Tibial nerve (tissue), 4 donors: ENCODE measurements at regions not wholly inside any gene's neighbourhood (a gene's known extent, or its start where the extent isn't known, plus 50 kb on each side); places are given as distances from the start of the nearest gene placed in this dataset.

Experiments used
- DNase-seq, 2 donors: peaks; one replicate each; pipeline ENCODE4 v3.0.0-alpha.2; 2019; ENCODE audit warnings: low spot score in 2 of 2
- H3K27ac ChIP-seq, 4 donors: fragments of 200-600 bp; sonication (generic) in 3 of 4; one replicate each; pipeline ENCODE4 v1.5.1; 2017 to 2019; ENCODE audit warnings: mild to moderate bottlenecking in 1 of 4
- H3K27me3 ChIP-seq, 2 donors: fragments of 200-600 bp; sonication (generic) in 1 of 2; one replicate each; pipeline versions ENCODE4 v1.5.1 to v1.6.0; 2017 to 2019
- H3K36me3 ChIP-seq, 3 donors: fragments of 200-600 bp; sonication (generic); one replicate each; pipeline ENCODE4 v1.5.1; 2018 to 2019
- H3K4me1 ChIP-seq, 4 donors: fragments of 200-600 bp; sonication (generic) in 3 of 4; one replicate each; pipeline ENCODE4 v1.5.1; 2017 to 2019
- H3K4me3 ChIP-seq, 4 donors: fragments of 200-600 bp; sonication (generic) in 3 of 4; one replicate each; pipeline ENCODE4 v1.5.1; 2017 to 2019; ENCODE audit warnings: mild to moderate bottlenecking in 1 of 4, moderate library complexity in 1 of 4
- H3K9me3 ChIP-seq, 4 donors: fragments of 200-600 bp; sonication (generic) in 3 of 4; one replicate each; pipeline ENCODE4 v1.5.1; 2017 to 2019
- CTCF ChIP-seq, 5 experiments: fragments of 200-600 bp in 3 of 5; fragments of 450-650 bp in 2 of 5; sonication (generic) in 3 of 5; IDR thresholded peaks; one replicate each; pipeline ENCODE4 v1.5.1; 2016 to 2019; ENCODE audit warnings: antibody characterized with exemption in 5 of 5, mild to moderate bottlenecking in 3 of 5, moderate library complexity in 2 of 5
- EP300 ChIP-seq, 2 donors: sonication (generic); formaldehyde crosslinking; IDR thresholded peaks; one replicate each; pipeline ENCODE4 v1.6.1; 2017; ENCODE audit warnings: antibody characterized with exemption in 2 of 2, mild to moderate bottlenecking in 1 of 2
- POLR2A ChIP-seq, 2 donors: fragments of 450-650 bp; IDR thresholded peaks; one replicate each; pipeline ENCODE4 v1.6.1; 2017; ENCODE audit warnings: antibody characterized with exemption in 2 of 2, mild to moderate bottlenecking in 2 of 2, moderate library complexity in 2 of 2
- WGBS, 2 donors: methylation state at CpG; one replicate each; pipeline ENCODE4 v1.1.5; 2018; 5-methylcytosine and 5-hydroxymethylcytosine counted together

DNA sequence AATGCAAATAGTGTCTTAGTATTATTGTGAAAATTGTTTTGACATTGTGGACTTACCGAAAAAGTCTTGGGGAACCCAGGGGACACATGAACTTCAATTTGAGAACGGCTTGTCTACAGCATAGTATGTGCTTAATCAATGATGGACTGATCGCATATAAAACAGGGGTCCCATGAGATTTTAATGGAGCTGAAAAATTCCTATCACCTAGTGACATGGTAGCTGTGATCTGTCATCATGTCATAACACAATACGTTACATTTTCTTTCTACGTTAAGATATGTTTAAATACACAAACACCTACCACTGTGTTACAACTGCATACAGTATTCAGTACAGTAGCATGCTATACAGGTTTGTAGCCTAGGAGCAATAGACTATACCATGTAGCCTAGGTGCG lies 153.3 kb upstream of the FOXD3 start:
- Histone ChIP-seq H3K36me3 (no peaks in the 10 kb centered on the region), H3K4me1 (no peaks in the 10 kb centered on the region), H3K27me3 (no peaks in the 10 kb centered on the region), H3K9me3 (no peaks in the 10 kb centered on the region), H3K27ac (no peak overlapping the region), H3K4me3 (no peak overlapping the region)
- 73 to 79% methylated on average over 6 of the region's 6 CpGs for WGBS, 2 donors
- no peak for TF ChIP-seq CTCF (IDR thresholded peaks at IDR 0.05)
- TF ChIP-seq EP300 (IDR thresholded peaks at IDR 0.05), result no peak
- TF ChIP-seq POLR2A (IDR thresholded peaks at IDR 0.05), result no peak
- no peak for DNase-seq

GRCh38 chr1:63173161-63173560 lies 149.2 kb upstream of the FOXD3 start:
- WGBS, 2 donors, result 65 to 92% methylated on average over 1 of the region's 1 CpG
- Histone ChIP-seq H3K36me3 (no peaks in the 10 kb centered on the region), H3K9me3 (peaks cover 0 to 2% (median 0%) of the 10 kb centered on the region in 4 donors), H3K27me3 (no peaks in the 10 kb centered on the region), H3K4me3 (no peak overlapping the region), H3K4me1 (no peaks in the 10 kb centered on the region), H3K27ac (no peak overlapping the region)
- DNase-seq, result no peak
- no peak for TF ChIP-seq CTCF (IDR thresholded peaks at IDR 0.05)
- no peak for TF ChIP-seq EP300 (IDR thresholded peaks at IDR 0.05)
- TF ChIP-seq POLR2A (IDR thresholded peaks at IDR 0.05), result no peak

GRCh38 chr1:63189677-63190076 lies 132.7 kb upstream of the FOXD3 start:
- H3K36me3 ChIP-seq, result no peaks in the 10 kb centered on the region
- 8 to 19% methylated on average over 1 of the region's 1 CpG for WGBS, 2 donors
- DNase-seq, result no peak

GRCh38 chr1:63190171-63190570 lies 132.2 kb upstream of the FOXD3 start:
- no peaks in the 10 kb centered on the region for H3K27me3 ChIP-seq
- no peak for DNase-seq
- no peak overlapping the region for H3K4me3 ChIP-seq
- H3K27ac ChIP-seq, result no peak overlapping the region
- WGBS, 2 donors, result 50 to 56% methylated on average over 2 of the region's 2 CpGs
- TF ChIP-seq POLR2A (IDR thresholded peaks at IDR 0.05), result no peak
- TF ChIP-seq CTCF (IDR thresholded peaks at IDR 0.05), result no peak
- no peaks in the 10 kb centered on the region for H3K36me3 ChIP-seq
- H3K9me3 ChIP-seq, result no peaks in the 10 kb centered on the region
- no peaks in the 10 kb centered on the region for H3K4me1 ChIP-seq

More at GRCh38 chr1:63189677-63190076, 132.7 kb upstream of the FOXD3 start:
- H3K27me3 ChIP-seq, result no peaks in the 10 kb centered on the region
- H3K9me3 ChIP-seq, result no peaks in the 10 kb centered on the region
- no peak for TF ChIP-seq EP300 (IDR thresholded peaks at IDR 0.05)
- H3K4me1 ChIP-seq, result no peaks in the 10 kb centered on the region
- no peak overlapping the region for H3K27ac ChIP-seq
- no peak overlapping the region for H3K4me3 ChIP-seq

- TF ChIP-seq EP300 (IDR thresholded peaks at IDR 0.05), result no peak
- no peak for TF ChIP-seq POLR2A (IDR thresholded peaks at IDR 0.05)
- TF ChIP-seq CTCF (IDR thresholded peaks at IDR 0.05), result no peak
- H3K27me3 ChIP-seq, result no peaks in the 10 kb centered on the region
- no peaks in the 10 kb centered on the region for H3K9me3 ChIP-seq
- peak overlapping the region in 1 of 4 donors; percentile 53 for H3K27ac ChIP-seq
- no peaks in the 10 kb centered on the region for H3K36me3 ChIP-seq
- peaks cover 0 to 14% (median 0%) of the 10 kb centered on the region in 4 donors for H3K4me1 ChIP-seq
- DNase-seq, result no peak
- WGBS, 2 donors, result 27% methylated on average over 7 of the region's 7 CpGs
- no peak overlapping the region for H3K4me3 ChIP-seq
Observed at GRCh38 chr1:63198871-63199394, 123.4 kb upstream of the FOXD3 start.
